ENCODE measurements at regions not wholly inside any gene's neighbourhood (a gene's known extent, or its start where the extent isn't known, plus 50 kb on each side); places are given as distances from the start of the nearest gene placed in this dataset.
A peak's percentile ranks its signal among the peaks of the same experiment; 100 is the strongest.

DNA sequence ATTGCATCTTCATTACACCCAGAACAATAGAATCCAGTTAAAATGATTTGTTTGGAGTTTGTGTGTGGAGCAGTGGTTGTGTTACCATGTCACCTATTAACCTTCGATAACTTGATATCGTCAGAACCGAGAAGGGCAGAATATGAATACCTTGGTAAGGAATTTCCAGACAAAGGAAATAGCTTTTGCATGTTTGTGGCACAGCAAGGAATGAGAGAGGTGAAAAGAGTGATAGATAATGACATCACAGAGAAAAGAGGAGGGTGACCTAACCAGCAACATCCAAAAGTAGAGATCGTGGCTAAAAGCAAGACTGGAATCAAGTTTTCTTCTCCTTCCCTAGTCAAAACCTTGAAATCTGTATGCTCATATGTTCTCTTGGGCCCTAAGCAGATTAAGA is 244.6 kb upstream of the NEGR1 start:
- no peak for DNase-seq (ENCODE audit: low read depth)

GRCh38 chr1:72524021-72524420 is 241.7 kb upstream of the NEGR1 start:
- H3K4me3 ChIP-seq (ENCODE audit: low read depth, low read length) = no peak overlapping the region
- TF ChIP-seq CTCF (IDR thresholded peaks at IDR 0.05; ENCODE audit: insufficient read depth, low read depth, low read length) = no peak
- DNase-seq (ENCODE audit: low read depth) = no peak

More for the DNA sequence above, 244.6 kb upstream of the NEGR1 start:
- H3K4me3 ChIP-seq (ENCODE audit: low read depth, low read length) = no peak overlapping the region
- TF ChIP-seq CTCF (IDR thresholded peaks at IDR 0.05; ENCODE audit: insufficient read depth, low read depth, low read length) = no peak

DNA sequence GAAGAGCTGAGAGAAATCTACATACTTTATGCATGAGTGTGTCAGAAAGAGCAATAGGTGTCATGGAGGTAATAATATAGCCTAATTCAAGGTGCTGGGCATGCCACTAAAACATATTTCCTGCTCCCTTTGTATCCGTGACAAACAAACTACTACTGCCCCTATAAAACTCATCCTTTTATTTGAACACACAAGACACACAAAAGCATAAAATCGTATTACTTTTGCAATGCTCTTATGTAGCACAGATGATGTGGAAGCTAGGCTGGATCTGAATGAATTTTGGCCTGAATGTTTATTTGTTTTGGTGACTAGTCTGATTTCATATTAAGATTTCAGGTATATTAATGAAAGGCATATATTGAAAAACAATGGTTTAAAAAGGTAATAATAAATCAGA is 239.3 kb upstream of the NEGR1 start:
- TF ChIP-seq CTCF (IDR thresholded peaks at IDR 0.05; ENCODE audit: insufficient read depth, low read depth, low read length) = no peak
- H3K4me3 ChIP-seq (ENCODE audit: low read depth, low read length) = no peak overlapping the region
- DNase-seq (ENCODE audit: low read depth) = no peak

DNA sequence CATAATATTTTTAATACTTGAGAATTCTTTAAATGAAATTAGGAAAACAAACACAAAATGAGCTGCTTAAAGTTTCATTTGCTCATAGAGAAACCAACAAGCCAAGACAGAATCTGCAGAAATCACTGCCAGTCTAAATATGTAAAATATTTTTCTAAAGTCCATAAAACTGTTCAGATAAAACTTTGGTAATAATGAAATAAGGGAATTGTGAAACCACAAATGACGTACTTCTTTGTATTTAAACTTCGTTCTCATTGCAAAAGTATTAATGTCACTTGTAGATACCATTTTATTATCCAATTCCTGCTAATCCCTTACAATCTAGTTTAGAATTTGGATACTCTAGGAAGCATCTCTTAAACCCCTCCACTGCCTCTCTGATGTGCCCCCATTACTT is 234.5 kb upstream of the NEGR1 start:
- DNase-seq (ENCODE audit: low read depth) = peak; percentile 26
- no peak overlapping the region for H3K4me3 ChIP-seq (ENCODE audit: low read depth, low read length)
- TF ChIP-seq CTCF (IDR thresholded peaks at IDR 0.05; ENCODE audit: insufficient read depth, low read depth, low read length) = no peak

GRCh38 chr1:72516264-72516663 is 233.9 kb upstream of the NEGR1 start:
- TF ChIP-seq CTCF (IDR thresholded peaks at IDR 0.05; ENCODE audit: insufficient read depth, low read depth, low read length) = no peak
- H3K4me3 ChIP-seq (ENCODE audit: low read depth, low read length) = no peak overlapping the region
- no peak for DNase-seq (ENCODE audit: low read depth)

- no peak for TF ChIP-seq CTCF (IDR thresholded peaks at IDR 0.05; ENCODE audit: insufficient read depth, low read depth, low read length)
- no peak for DNase-seq (ENCODE audit: low read depth)
- H3K4me3 ChIP-seq (ENCODE audit: low read depth, low read length) = no peak overlapping the region
Observed at GRCh38 chr1:72498371-72498770, 216.0 kb upstream of the NEGR1 start.

- no peak for TF ChIP-seq CTCF (IDR thresholded peaks at IDR 0.05; ENCODE audit: insufficient read depth, low read depth, low read length)
- DNase-seq (ENCODE audit: low read depth) = no peak
- no peak overlapping the region for H3K4me3 ChIP-seq (ENCODE audit: low read depth, low read length)
Observed at GRCh38 chr1:72489801-72490200, 207.5 kb upstream of the NEGR1 start.
